ENCODE measurements at regions not wholly inside any gene's neighbourhood (a gene's known extent, or its start where the extent isn't known, plus 50 kb on each side); places are given as distances from the start of the nearest gene placed in this dataset.

- DNase-seq: no peak
Measured at GRCh38 chr13:58056426-58056825, 424.9 kb downstream of the PCDH17 start.

DNA sequence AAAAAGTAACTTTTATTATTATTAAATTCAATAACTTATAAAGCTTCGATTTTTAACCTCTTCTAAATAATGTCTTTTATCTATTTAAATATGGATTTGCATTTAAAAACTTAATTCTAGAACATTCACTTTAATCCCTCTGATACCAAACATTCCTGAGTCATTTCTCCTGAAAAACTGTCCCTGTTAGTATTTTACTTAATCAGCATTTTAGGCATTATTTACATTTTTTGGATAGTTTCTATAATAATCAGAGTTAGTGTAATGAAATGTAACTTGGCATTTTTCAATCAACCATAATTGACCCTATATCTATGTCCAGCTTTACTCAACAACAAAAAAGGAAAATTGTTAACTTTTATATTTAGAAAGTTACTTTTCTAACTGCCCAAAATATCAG is 428.1 kb downstream of the PCDH17 start:
- no peak for DNase-seq

DNA sequence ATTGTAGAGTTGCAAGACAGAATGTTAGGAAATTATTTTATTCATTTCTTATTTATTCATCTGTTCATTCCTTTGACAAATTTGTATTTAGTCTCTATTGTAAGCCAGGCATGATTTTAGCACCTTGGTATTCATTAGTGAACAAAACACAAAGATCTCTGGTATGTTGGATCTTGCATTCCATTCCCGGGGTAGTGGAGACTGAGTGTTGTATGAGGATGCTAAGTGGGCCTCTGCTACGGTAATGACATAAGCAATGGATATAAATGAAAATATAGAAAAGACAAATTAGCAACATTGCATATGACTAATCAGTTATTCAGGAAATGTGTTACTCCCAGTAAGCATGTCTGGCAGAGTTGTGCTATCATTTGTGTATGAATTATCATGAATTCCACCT is 449.3 kb downstream of the PCDH17 start:
- DNase-seq: no peak

GRCh38 chr13:58081301-58081820 is 449.8 kb downstream of the PCDH17 start:
- DNase-seq: no peak

DNA sequence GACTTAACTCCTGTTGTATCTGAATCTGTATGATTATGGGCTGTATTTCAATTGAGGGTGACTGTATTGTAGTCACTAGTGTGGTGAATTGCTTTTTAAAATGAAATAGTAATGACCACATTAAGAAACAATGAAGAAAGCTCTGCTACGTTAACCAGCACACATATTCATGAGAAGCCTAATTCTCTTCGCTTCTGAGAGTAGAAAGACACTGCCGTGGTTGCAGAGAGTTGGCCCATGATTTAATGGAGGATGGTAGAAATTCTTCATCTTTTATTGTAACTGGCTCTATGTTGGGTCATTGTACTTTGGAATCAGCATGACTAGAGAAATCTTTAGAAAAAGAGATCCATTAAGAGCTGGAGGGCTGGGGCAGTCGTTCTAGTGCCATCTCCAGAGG is 451.5 kb downstream of the PCDH17 start:
- DNase-seq: no peak

GRCh38 chr13:58085274-58085673 is 453.7 kb downstream of the PCDH17 start:
- no peak for DNase-seq

GRCh38 chr13:58085819-58086218 is 454.3 kb downstream of the PCDH17 start:
- no peak for DNase-seq

DNA sequence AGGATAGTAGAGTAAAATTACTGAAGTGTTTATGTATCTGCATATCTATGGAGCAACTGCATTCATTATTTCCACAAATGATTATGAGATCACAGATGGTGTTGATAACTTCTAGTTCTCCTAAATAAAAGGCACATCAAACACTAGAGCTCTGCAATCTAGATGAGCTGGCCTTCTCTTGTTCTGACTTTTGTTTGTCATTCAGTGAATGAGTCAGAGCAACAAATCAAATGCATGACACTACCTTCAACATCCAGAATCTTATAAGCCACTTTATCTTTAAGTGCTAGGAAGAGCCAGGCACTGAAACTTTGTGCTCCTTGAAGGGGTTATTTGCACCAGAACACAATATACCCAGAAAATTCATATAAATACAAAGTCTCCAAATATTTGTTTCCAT is 456.0 kb downstream of the PCDH17 start:
- no peak for DNase-seq

DNA sequence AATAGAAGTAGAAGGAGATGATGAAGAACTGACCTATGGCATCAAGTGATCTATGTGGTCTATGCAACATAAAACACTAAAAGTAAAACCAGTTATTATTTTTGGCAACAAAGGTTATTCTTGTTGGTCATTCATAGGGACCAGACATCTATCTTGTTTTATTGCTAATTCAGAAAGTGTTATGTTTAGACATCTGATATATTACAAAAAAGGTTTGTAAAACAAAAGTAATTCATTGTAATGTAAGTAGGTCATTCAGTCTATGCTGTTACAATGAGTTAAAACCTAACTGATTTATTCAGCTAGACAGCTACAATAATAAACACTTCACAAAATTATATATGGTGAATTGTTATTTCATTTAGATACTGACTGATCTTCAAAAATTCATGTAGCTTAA is 461.9 kb downstream of the PCDH17 start:
- DNase-seq: no peak

DNA sequence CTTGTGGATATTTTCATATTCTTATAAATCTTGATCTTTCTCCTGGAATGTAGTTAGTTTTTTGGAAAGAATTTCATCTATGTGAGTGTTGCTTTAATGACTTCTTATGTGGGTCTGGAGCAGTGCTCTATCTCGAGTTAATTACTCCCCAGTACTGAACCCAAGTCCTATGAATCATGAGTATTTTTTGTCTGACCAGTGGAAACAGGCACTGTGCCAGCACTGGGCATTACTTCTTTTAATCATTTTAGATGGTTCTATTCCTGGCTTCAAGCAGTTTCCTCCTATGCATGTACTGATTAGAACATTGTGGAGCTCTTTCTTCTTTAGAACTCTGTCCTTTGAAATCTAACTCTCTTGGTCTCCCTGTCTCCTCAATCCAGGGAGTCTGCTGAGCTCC is 466.3 kb downstream of the PCDH17 start:
- DNase-seq: no peak

DNA sequence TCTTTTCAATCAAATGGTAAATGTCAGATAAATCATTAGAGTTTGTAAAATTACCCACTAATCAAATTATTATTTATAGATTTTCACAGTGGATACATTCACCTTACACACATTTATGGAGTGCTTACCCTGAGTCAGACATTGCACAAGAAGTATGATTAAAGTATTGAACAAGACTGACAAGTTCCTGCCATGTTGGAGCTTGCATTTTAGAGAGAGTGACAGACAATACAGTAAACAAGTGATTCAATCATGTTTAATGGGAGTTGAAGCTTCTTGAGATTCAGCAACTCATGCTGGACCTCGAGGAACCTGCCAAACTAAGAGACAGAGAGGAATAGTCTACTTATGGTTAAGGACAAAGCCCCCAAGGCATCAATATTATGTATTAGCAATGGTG is 487.8 kb downstream of the PCDH17 start:
- no peak for DNase-seq

DNA sequence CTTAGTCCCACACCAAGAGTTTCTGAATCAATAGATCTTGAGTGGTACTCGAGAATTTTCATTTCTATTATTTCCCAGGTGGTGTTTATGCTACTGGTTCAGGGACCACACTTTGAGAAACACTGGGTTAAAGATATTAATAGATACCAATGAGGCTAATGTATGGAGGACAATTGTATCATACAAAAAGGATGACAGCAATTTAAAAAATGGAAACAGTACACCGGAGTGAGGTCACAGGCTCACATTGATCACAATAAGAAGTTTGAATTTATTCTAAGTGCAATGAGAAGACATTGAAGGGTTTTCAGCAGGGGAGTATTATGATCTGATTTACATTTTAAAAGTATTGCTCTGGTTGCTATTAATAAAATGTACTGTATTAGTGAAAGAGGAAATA is 488.3 kb downstream of the PCDH17 start:
- DNase-seq: no peak

- no peak for DNase-seq
Measured at GRCh38 chr13:58126496-58126895, 495.0 kb downstream of the PCDH17 start.

- DNase-seq: no peak
Measured at GRCh38 chr13:58134012-58134411, 502.5 kb downstream of the PCDH17 start.

DNA sequence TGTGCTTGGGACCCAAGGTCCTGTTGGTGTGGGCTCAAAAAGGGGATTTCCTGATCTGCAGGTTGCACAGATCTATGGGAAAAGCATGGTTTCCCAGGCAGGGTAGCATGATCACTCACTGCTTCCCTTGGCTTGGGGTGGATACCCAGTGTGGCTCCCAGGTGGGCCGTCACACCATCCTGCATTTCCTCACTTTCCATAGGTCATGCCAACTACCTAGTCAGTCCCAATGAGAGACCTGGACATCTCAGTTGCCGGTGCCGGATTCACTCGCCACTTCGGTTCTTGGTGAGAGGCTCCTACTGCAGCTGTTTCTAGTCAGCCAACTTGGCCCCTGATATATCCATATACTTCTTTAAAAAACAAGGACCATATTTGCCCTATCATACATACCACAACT is 503.0 kb downstream of the PCDH17 start:
- no peak for DNase-seq

DNA sequence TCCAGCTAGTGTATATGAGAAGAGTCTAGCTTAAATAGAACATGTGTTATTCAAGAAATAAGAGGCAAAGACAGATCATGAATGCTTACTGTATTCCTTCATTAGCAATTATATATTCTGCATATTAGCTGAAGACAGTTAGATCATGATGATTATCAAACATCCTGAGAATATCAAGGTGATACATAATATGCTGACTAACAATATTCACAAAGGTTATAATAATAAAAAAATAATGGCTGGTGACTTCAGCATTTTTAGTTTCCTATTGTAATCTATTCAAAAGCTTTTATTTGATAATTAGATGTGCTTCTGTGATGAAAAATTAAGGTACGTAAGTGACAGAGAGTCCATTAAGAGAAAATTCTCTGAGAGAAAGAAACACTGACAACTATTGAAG is 511.4 kb downstream of the PCDH17 start:
- DNase-seq: no peak

DNA sequence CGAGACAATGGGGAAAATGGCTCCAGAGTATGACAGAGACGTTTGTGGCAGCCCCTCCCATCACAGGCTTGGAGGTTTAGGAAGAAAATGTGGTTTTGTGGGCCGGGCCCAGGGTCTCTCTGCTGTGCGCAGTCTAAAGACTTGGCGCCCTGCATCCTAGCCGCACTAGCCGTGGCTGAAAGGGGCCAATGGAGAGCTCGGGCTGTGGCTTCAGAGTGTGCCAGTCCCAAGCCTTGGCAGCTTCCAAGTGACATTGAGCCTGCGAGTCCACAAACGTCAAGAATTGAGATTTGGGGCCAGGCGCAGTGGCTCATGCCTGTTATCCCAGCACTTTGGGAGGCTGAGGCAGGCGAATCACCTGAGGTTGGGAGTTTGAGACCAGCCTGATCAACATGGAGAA is 513.1 kb downstream of the PCDH17 start:
- no peak for DNase-seq

- no peak for DNase-seq
Measured at GRCh38 chr13:58151452-58151851, 519.9 kb downstream of the PCDH17 start.

DNA sequence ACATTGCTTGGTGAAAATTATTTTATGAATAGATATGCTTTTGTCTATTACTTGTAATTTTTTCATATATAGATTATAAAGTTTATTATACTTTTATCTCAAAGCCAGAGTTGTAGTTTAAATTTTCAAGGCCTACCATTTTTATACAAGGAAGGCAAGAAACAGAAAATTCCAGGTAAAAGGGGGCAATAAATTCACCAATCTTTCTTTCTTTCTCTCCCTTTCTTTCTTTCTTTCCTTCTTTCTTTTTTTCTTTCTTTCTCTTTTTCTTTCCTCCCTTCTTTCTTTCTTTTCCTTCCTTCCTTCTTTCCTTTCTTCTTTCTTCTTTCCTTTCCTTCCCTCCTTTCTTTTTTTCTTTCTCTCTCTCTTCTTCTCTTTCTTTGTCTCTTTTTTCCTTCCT is 529.4 kb downstream of the PCDH17 start:
- DNase-seq: no peak

- no peak for DNase-seq
Measured at GRCh38 chr13:58165617-58166016, 534.1 kb downstream of the PCDH17 start.

DNA sequence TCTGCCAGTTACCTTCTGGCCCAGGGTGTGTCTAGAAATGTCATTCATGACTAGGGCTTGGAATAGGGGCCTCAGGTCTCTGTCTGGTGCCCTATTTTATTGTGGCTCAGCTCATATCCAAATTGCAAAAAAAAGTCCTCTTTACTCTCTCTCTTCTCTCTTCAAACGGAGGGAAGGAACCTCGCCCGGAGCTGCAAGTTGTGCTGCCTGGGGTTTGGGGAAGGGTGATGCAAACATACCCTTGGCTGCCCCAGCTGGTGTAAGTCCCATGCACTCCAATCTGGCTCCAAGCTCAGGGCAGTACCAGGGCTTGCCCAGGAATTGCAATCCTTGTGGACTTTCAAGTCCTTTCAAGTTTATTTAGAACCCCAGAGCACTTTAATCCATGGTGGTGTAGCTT is 549.6 kb downstream of the PCDH17 start:
- DNase-seq: no peak

GRCh38 chr13:58187881-58188280 is 556.3 kb downstream of the PCDH17 start:
- no peak for DNase-seq

DNA sequence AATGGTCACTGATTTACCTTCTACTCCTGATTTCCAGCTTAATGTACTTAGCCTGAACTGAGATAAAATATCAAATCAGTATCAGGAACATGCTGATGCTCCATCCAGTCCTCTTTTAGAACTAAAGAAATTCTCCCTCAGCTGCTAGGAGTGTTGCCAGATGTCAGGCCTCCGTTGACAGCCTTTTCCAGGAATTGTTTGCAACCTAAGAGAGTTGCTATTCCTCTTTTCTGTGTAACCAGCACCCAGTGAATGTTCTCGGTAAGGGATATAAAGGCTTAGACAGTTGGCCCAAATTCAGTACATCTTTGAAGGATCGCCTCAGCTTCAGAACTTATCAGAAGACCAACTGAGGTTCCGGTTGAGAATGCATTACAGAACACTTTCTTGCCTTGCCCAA is 559.0 kb downstream of the PCDH17 start:
- DNase-seq: no peak

GRCh38 chr13:58191754-58192153 is 560.2 kb downstream of the PCDH17 start:
- DNase-seq: no peak

GRCh38 chr13:58202099-58202498 is 570.6 kb downstream of the PCDH17 start:
- no peak for DNase-seq

- DNase-seq: no peak
Measured at GRCh38 chr13:58207501-58207900, 576.0 kb downstream of the PCDH17 start.
